ENCODE measurements at regions not wholly inside any gene's neighbourhood (a gene's known extent, or its start where the extent isn't known, plus 50 kb on each side); places are given as distances from the start of the nearest gene placed in this dataset.

GRCh38 chr10:78504181-78504580 lies 470.5 kb downstream of the RPS24 start:
- no peak for DNase-seq

- DNase-seq: peak; percentile 62
Observed at GRCh38 chr10:78505657-78506056, 472.0 kb downstream of the RPS24 start.

- DNase-seq: no peak
Observed at GRCh38 chr10:78506614-78507013, 473.0 kb downstream of the RPS24 start.

GRCh38 chr10:78507510-78508160 lies 474.0 kb downstream of the RPS24 start:
- DNase-seq: no peak

GRCh38 chr10:78508955-78509748 lies 475.5 kb downstream of the RPS24 start:
- no peak for DNase-seq

GRCh38 chr10:78510566-78511323 lies 477.1 kb downstream of the RPS24 start:
- DNase-seq: no peak

- DNase-seq: no peak
Observed at GRCh38 chr10:78511324-78512204, 477.9 kb downstream of the RPS24 start.

GRCh38 chr10:78512205-78512550 lies 478.5 kb downstream of the RPS24 start:
- no peak for DNase-seq

GRCh38 chr10:78513330-78513729 lies 479.7 kb downstream of the RPS24 start:
- peak; percentile 28 for DNase-seq

GRCh38 chr10:78513986-78514385 lies 480.3 kb downstream of the RPS24 start:
- no peak for DNase-seq

- no peak for DNase-seq
Observed at GRCh38 chr10:78514459-78514858, 480.8 kb downstream of the RPS24 start.

- no peak for DNase-seq
Observed at GRCh38 chr10:78515038-78515872, 481.6 kb downstream of the RPS24 start.

GRCh38 chr10:78515873-78516153 lies 482.1 kb downstream of the RPS24 start:
- DNase-seq: no peak

- DNase-seq: no peak
Observed at GRCh38 chr10:78516236-78516635, 482.6 kb downstream of the RPS24 start.

GRCh38 chr10:78516756-78517155 lies 483.1 kb downstream of the RPS24 start:
- no peak for DNase-seq

- DNase-seq: no peak
Observed at GRCh38 chr10:78518224-78518623, 484.6 kb downstream of the RPS24 start.

GRCh38 chr10:78520737-78521430 lies 487.2 kb downstream of the RPS24 start:
- DNase-seq: peak; percentile 64

GRCh38 chr10:78523453-78523852 lies 489.8 kb downstream of the RPS24 start:
- no peak for DNase-seq

- no peak for DNase-seq
Observed at GRCh38 chr10:78524342-78524741, 490.7 kb downstream of the RPS24 start.

GRCh38 chr10:78524941-78525340 lies 491.3 kb downstream of the RPS24 start:
- no peak for DNase-seq

GRCh38 chr10:78526347-78526746 lies 492.7 kb downstream of the RPS24 start:
- DNase-seq: no peak

- DNase-seq: no peak
Observed at GRCh38 chr10:78527296-78527695, 493.6 kb downstream of the RPS24 start.

All from fibroblast of skin of right biceps (primary cell).